Activated CD4-positive, alpha-beta T cell treated with anti-CD3 and anti-CD28 coated beads for 36 hours (primary cell): ENCODE measurements at regions not wholly inside any gene's neighbourhood (a gene's known extent, or its start where the extent isn't known, plus 50 kb on each side); places are given as distances from the start of the nearest gene placed in this dataset.
A peak's percentile ranks its signal among the peaks of the same experiment; 100 is the strongest.

Experiments used
- ATAC-seq: fragments of 200-7000 bp; cut with Tn5 transposase; one replicate; pipeline ENCODE4 v1.10.0; 2021; ENCODE audit warnings: mild to moderate bottlenecking, moderate library complexity
- CTCF ChIA-PET: fragments of 350-600 bp; sonication (Branson Sonifier 250); formaldehyde crosslinking; loops from one replicate; lab custom pipeline; 2021; ENCODE audit warnings: antibody characterized with exemption; lab: Charles Lee
- POLR2A ChIA-PET: fragments of 350-600 bp; sonication (Branson Sonifier 250); formaldehyde crosslinking; loops from one replicate; lab custom pipeline; 2021; ENCODE audit warnings: antibody characterized with exemption, inconsistent platforms; lab: Charles Lee
- DNase-seq: peaks from one replicate; pipeline ENCODE4 v3.0.0-alpha.2; 2020
- H3K27ac Mint-ChIP-seq: one replicate; pipeline ENCODE4 v1.8.0; 2021; ENCODE audit warnings: mixed read lengths
- H3K27me3 Mint-ChIP-seq: one replicate; pipeline ENCODE4 v1.8.0; 2021; ENCODE audit warnings: mixed read lengths
- H3K36me3 Mint-ChIP-seq: one replicate; pipeline ENCODE4 v1.8.0; 2021; ENCODE audit warnings: low read depth, mixed read lengths
- H3K4me1 Mint-ChIP-seq: one replicate; pipeline ENCODE4 v1.8.0; 2021; ENCODE audit warnings: mixed read lengths
- H3K4me3 Mint-ChIP-seq: one replicate; pipeline ENCODE4 v1.8.0; 2021; ENCODE audit warnings: mild to moderate bottlenecking, moderate library complexity, mixed read lengths
- H3K9me3 Mint-ChIP-seq: one replicate; pipeline ENCODE4 v1.8.0; 2021; ENCODE audit warnings: low read depth, mixed read lengths
- intact Hi-C, 2 experiments: fragments of 100-400 bp; cut with DNase I in 1 of 2; cut with micrococcal nuclease in 1 of 2; formaldehyde crosslinking; loops; one replicate each; pipeline versions ENCODE4 v1.14.2 to v1.15.1; 2022 to 2024; cut with DNase I, micrococcal nuclease

DNA sequence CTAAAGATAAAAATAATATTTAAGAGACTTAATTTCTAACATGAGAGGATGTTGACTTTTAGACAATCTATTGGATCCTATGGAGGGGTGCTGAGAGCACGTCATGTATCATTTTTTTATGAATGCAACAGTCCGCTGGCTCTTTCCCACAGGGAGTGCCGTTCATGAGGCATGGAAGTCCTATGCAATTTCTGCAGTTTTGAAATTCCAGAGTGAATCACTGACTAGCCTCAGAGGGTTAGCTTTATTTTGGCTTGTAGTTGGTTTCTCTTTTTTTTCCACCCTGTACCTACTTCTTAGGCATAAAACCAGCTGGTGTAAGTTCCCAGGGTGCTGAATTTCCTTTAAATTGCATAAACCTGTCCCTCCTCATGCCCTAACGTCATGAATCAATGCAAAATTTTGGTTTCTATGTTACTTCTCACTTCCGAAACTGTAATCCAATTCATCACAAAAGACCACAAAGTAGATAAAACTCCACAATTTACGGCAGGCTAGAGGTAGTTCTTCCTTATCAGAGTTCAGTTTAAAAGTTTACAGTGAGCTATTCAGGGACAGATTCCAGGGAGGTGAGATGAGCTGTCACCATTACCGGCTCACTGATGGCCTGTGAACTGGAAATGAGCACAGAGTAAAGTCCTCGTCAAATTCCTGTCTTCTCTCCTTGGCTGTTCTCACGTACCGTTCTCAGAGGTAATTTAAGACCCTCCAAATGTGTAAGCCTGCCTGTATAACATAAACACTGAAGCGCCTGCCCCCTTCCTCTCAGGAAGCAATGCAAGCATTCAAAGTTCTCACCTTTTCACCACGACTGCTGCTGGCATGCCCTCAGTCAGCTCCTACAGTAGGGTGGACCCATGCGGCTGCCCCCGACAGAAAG is 216.6 kb upstream of the SLC10A2 start:
- Mint-ChIP-seq H3K27ac (no peak overlapping the region), H3K9me3 (peaks cover 2% of the 10 kb centered on the region), H3K27me3 (peaks cover 10% of the 10 kb centered on the region), H3K4me3 (no peak overlapping the region), H3K36me3 (no peaks in the 10 kb centered on the region), H3K4me1 (no peaks in the 10 kb centered on the region)
- CTCF ChIA-PET, result interaction anchor here (0.7 kb wide), 1 partner anchor 17 kb away, joined by 3 read pairs; no protein-coding TSS in a partner anchor
- intact Hi-C loops, result loop anchor here in 1 of 2 experiments (5.0 kb wide), 1 partner anchor 1291 kb away; no protein-coding TSS in a partner anchor
- ATAC-seq (no peak), DNase-seq (no peak)
- POLR2A ChIA-PET, result no interaction called here

DNA sequence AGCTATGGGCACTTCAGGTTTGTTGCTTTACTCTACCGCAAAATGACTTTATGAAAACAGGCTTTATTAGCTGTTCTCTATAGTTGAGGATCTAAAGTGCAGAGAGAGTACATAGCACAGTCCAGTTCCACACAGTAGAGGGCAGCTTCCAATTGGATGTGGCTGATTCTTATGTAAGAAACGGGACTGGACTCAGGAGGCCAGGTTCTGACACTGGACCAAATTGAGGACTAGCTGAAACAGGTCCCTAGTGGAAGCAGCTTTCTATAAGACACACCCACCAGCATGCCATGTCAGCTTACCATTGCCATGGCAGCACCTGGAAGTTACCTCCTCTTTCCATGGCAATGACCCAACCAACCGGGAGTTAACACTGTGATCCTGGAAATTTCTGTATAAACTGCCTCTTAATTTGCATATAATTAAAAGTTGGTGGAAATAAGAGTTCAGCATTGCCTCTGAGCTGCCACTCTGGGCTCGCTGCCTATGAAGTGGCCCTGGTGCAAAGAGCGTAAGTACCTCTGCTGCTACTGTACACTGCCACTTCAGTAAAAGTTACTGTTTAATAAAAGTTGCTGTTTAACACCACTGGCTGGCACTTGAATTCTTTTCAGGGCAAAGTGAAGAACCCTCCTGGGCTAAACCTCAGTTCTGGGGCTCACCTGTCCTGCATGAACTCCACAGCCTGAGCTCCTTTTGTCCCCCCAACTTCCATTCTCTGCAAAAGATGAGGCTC is 211.9 kb upstream of the SLC10A2 start:
- H3K4me1 Mint-ChIP-seq, result no peaks in the 10 kb centered on the region
- intact Hi-C loops, result no loop called here

DNA sequence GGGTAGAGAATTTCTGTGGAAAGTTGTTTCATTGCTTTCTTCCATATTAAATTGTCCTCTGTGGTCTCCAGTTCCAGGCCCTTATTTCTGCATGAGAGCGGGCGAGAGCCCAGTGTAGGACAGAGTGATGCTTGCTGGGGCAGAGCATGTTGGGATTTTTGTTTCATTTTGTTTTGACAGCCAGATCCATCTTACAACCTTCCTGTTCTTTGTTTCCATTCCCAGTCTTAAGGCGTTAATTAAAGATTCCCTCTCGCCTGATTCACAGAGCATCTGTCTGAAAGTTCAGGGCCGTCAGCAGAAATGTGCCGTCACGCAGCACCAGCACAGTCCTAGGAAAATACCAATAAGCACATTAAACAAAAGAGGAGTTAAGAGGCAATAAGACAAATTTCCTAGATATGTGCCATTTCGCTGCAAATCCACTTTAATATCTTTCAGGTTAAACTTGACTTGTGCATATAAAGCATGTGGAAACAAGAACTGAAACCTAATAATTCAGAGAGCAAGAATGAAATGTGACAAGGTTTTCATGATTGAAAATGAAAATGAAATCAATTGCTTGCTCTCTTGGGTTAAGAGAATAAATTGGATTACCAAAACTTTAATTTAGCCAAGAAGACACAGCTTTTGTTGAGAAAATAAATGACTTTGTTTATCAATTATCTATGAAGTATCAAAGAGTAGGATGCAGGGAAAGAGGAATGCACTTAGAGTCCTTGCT is 210.7 kb upstream of the SLC10A2 start:
- Mint-ChIP-seq H3K9me3 (no peaks in the 10 kb centered on the region), H3K4me1 (no peaks in the 10 kb centered on the region)

More for the DNA sequence above, 211.9 kb upstream of the SLC10A2 start:
- ChIA-PET CTCF (no interaction called here), POLR2A (no interaction called here)
- ATAC-seq (no peak), DNase-seq (no peak)
- no peaks in the 10 kb centered on the region for H3K9me3 Mint-ChIP-seq
- H3K27ac Mint-ChIP-seq, result no peak overlapping the region
- H3K27me3 Mint-ChIP-seq, result peaks cover 2% of the 10 kb centered on the region
- H3K4me3 Mint-ChIP-seq, result no peak overlapping the region
- H3K36me3 Mint-ChIP-seq, result no peaks in the 10 kb centered on the region

DNA sequence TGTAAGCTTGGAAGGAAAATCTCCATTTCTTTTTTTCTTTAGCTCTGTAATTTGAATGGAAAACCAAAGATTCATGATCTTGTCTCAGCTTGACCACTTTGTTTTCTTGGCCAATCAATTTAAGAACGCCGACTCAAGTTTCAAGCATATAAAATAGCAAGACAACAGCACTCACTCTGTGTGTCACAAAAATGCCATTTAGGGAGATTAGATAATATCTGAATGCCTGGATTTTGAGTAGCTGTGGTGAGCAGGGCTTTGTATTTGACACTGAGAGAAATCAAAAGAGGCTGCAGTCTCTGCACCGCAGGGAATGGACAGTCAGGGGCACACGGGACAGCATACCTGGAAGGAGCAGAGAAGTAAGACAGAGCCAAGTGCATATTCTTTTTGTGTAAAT is 209.5 kb upstream of the SLC10A2 start:
- no peaks in the 10 kb centered on the region for H3K9me3 Mint-ChIP-seq
- H3K4me1 Mint-ChIP-seq, result no peaks in the 10 kb centered on the region
- POLR2A ChIA-PET, result no interaction called here
- no peak for DNase-seq
- no peaks in the 10 kb centered on the region for H3K36me3 Mint-ChIP-seq
- ATAC-seq, result no peak
- no peaks in the 10 kb centered on the region for H3K27me3 Mint-ChIP-seq
- CTCF ChIA-PET, result no interaction called here
- no peak overlapping the region for H3K27ac Mint-ChIP-seq
- intact Hi-C loops, result no loop called here
- no peak overlapping the region for H3K4me3 Mint-ChIP-seq

More for the DNA sequence above, 210.7 kb upstream of the SLC10A2 start:
- no peaks in the 10 kb centered on the region for H3K27me3 Mint-ChIP-seq
- no peak for ATAC-seq
- intact Hi-C loops, result no loop called here
- POLR2A ChIA-PET, result no interaction called here
- no peak overlapping the region for H3K27ac Mint-ChIP-seq
- H3K4me3 Mint-ChIP-seq, result no peak overlapping the region
- CTCF ChIA-PET, result no interaction called here
- no peaks in the 10 kb centered on the region for H3K36me3 Mint-ChIP-seq
- no peak for DNase-seq

DNA sequence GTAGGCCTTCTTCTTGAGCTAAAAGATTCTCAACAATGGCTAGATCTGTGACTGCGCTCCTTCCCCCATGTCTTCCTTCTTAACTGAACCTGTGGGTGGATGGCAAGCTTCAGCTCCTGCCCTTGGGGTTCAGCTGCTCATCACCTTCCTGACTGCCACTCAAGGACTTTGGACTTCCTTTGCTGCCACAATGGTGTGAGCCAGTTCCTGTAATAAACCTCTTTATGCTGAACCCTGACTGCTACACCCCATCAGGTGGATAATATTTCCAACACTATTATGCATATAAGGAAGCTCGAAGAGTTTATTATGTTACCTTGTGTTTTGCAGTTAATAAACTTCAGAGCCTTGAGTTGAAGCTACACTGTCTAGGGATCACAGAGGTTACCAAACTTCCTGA is 208.9 kb upstream of the SLC10A2 start:
- POLR2A ChIA-PET, result no interaction called here

DNA sequence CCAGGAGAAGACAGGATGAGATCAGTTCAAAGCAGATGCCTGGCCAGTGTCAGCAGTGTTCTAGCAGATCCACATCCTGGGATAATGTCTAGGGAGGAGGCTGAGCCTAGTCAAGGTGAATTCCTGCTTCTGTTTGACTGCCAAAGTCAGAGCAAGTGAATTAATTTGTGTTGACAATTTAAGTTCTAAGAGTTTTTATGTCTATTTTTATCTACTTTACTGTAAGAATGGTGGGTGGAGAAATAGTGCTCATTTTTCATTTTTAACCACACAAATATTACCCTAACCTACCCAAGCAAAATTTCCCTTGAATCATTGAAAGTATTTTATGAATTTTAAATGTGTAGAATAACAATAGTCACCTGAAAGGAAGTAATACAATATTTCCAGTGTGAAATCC is 207.6 kb upstream of the SLC10A2 start:
- CTCF ChIA-PET, result interaction anchor here (0.6 kb wide), 1 partner anchor 29 kb away, joined by 3 read pairs; no protein-coding TSS in a partner anchor
- peaks cover 3% of the 10 kb centered on the region for H3K9me3 Mint-ChIP-seq

More for the DNA sequence above, 208.9 kb upstream of the SLC10A2 start:
- no peak for DNase-seq
- intact Hi-C loops, result no loop called here
- Mint-ChIP-seq H3K4me3 (no peak overlapping the region), H3K27me3 (no peaks in the 10 kb centered on the region), H3K27ac (no peak overlapping the region), H3K9me3 (no peaks in the 10 kb centered on the region), H3K36me3 (no peaks in the 10 kb centered on the region), H3K4me1 (no peaks in the 10 kb centered on the region)
- no peak for ATAC-seq
- CTCF ChIA-PET, result no interaction called here

DNA sequence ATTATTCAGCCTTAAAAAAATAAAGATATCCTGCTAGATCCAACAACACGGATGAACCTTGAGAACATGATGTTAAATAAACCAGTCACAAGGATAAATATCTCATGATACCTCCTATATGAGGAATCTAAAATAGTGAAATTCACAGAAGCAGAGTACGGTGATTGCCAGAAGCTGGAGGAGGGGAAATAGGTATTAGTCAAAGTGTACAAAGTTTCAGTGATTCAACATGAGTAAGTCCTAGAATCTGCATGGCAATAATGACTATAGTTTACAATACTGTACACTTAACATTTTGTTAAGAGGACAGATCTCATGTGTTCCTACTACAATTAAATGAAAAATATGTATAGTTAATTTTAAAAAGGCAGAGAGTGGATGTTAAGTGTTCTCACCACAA is 206.6 kb upstream of the SLC10A2 start:
- Mint-ChIP-seq H3K27ac (no peak overlapping the region), H3K27me3 (no peaks in the 10 kb centered on the region), H3K36me3 (no peaks in the 10 kb centered on the region), H3K4me1 (no peaks in the 10 kb centered on the region), H3K4me3 (no peak overlapping the region), H3K9me3 (peaks cover 3% of the 10 kb centered on the region)
- peak; percentile 60 for ATAC-seq
- ChIA-PET POLR2A (no interaction called here), CTCF (no interaction called here)
- intact Hi-C loops, result no loop called here
- no peak for DNase-seq

More for the DNA sequence above, 207.6 kb upstream of the SLC10A2 start:
- DNase-seq (no peak), ATAC-seq (no peak)
- no peaks in the 10 kb centered on the region for H3K27me3 Mint-ChIP-seq
- no peaks in the 10 kb centered on the region for H3K36me3 Mint-ChIP-seq
- no peak overlapping the region for H3K27ac Mint-ChIP-seq
- H3K4me3 Mint-ChIP-seq, result no peak overlapping the region
- POLR2A ChIA-PET, result no interaction called here
- intact Hi-C loops, result no loop called here
- no peaks in the 10 kb centered on the region for H3K4me1 Mint-ChIP-seq

DNA sequence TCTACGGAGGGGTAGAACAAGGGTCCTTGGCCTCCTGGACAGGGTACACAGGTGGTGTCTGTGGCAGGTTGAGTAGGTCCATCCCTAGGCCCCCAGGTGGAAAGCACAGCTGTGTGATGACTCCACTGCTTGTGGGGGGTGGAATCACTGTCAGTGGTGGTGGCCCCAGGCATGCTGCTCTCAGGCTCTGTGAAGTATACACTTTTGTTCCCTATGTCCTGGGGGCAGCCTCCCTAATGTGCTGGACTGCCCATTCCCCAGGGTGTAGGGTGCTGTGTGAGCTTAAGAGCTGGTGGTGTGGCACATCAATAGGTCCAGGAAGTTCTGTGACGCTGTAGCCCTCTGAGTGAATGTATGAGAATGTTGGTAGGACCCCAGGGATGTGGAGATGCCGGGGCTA is 197.2 kb upstream of the SLC10A2 start:
- no peak overlapping the region for H3K4me3 Mint-ChIP-seq
- no peaks in the 10 kb centered on the region for H3K36me3 Mint-ChIP-seq
- ChIA-PET POLR2A (no interaction called here), CTCF (no interaction called here)
- no peaks in the 10 kb centered on the region for H3K4me1 Mint-ChIP-seq
- no peaks in the 10 kb centered on the region for H3K27me3 Mint-ChIP-seq
- no peak for DNase-seq
- H3K9me3 Mint-ChIP-seq, result peaks cover 19% of the 10 kb centered on the region
- intact Hi-C loops, result no loop called here
- no peak overlapping the region for H3K27ac Mint-ChIP-seq
- ATAC-seq, result no peak

DNA sequence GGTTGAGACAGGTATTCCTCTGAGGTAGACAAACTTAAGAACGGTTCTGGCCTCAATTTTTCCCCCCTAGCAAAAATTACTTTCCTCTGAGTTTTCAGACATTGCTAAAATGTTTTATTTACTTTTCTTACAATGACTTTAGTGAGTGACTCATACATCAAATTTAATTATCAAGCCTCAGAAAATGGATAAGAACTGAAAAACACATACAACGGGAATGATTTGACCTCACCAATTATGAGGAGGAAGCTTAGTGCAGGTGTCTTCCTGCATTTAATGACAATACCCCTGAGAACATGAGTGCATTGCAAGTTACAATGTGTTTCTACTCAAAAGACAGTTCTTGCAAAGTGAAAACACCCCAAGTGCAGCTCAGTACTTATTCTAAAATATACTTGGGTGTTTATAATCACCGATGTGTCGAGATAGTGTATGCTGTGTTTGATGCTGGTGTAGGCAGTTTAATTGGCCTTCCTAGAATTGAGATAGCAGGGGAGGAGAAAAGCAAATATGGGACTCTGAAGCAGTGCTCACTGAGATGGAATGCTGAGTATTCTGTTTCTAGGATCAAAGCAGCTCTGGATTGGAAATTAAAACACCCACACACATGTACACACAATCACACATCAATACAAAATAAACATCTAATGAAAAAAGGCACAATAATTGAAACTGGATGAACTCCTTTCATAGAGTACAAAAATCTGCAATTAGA is 189.5 kb upstream of the SLC10A2 start:
- Mint-ChIP-seq H3K4me3 (no peak overlapping the region), H3K27ac (no peak overlapping the region), H3K4me1 (no peaks in the 10 kb centered on the region), H3K27me3 (no peaks in the 10 kb centered on the region), H3K9me3 (no peaks in the 10 kb centered on the region), H3K36me3 (no peaks in the 10 kb centered on the region)
- ChIA-PET POLR2A (no interaction called here), CTCF (no interaction called here)
- intact Hi-C loops, result no loop called here
- no peak for DNase-seq
- ATAC-seq, result no peak

DNA sequence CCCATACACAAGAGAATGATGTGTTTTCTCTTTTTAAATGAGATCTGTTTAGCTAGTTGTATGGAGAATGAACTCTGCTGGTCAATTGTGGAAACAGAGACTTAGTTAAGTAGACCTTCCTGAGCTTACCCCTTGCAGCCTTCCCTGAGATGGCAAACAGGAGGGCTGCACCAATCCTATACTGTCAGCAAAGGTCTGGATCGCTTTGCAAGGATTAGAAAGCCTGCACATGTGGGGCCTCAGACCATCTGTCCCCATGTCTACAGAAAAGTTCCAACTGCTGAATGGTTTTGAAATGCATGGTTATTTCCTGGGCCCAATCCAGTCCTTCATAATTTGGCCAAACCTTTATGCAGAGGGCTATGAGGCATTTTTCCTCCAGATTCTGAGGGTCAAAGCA is 183.9 kb upstream of the SLC10A2 start:
- no peak overlapping the region for H3K27ac Mint-ChIP-seq
- H3K9me3 Mint-ChIP-seq, result no peaks in the 10 kb centered on the region
- H3K4me1 Mint-ChIP-seq, result no peaks in the 10 kb centered on the region
- intact Hi-C loops, result no loop called here
- no peak for DNase-seq
- no peaks in the 10 kb centered on the region for H3K36me3 Mint-ChIP-seq
- no peak for ATAC-seq
- ChIA-PET CTCF (no interaction called here), POLR2A (no interaction called here)
- no peaks in the 10 kb centered on the region for H3K27me3 Mint-ChIP-seq
- no peak overlapping the region for H3K4me3 Mint-ChIP-seq
